NCI-H2227 (cell line): ENCODE measurements at regions not wholly inside any gene's neighbourhood (a gene's known extent, or its start where the extent isn't known, plus 50 kb on each side); places are given as distances from the start of the nearest gene placed in this dataset.

Experiments used
- DNase-seq: peaks from one replicate; lab custom pipeline; 2025; ENCODE audit not compliant: unreplicated experiment; lab: John Stamatoyannopoulos, UW

GRCh38 chr12:81819991-81820633 lies 61.0 kb upstream of the PPFIA2 start:
- DNase-seq, result no peak

GRCh38 chr12:81815611-81816010 lies 56.5 kb upstream of the PPFIA2 start:
- DNase-seq, result no peak

DNA sequence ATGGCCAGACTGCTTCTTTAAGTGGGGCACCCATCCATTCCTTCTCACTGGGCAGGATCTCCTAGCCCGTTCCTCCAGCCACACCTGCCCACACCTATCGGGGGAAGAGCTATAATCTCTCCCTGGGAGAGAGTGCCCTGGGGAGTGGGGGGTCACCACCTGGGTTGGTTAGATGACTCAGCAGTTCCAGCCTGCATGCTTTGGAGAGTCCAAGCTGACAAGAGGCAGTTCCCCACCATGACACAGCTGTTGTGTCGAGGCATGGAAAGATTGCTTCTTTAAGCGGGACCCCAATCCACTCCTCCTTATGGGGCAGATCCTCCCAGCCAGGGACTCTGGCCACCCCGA lies 52.6 kb upstream of the PPFIA2 start:
- DNase-seq, result no peak

- DNase-seq, result no peak
Measured at GRCh38 chr12:81811061-81811777, 52.1 kb upstream of the PPFIA2 start.

GRCh38 chr12:81809829-81810595 lies 50.9 kb upstream of the PPFIA2 start:
- DNase-seq, result no peak

GRCh38 chr12:81809113-81809777 lies 50.1 kb upstream of the PPFIA2 start:
- DNase-seq, result no peak
